A549 (cell line): ENCODE measurements at regions not wholly inside any gene's neighbourhood (a gene's known extent, or its start where the extent isn't known, plus 50 kb on each side); places are given as distances from the start of the nearest gene placed in this dataset.

Source experiments
- BCL3 ChIP-seq: fragments of >200 bp; sonication (Bioruptor Twin); formaldehyde crosslinking; IDR thresholded peaks from 3 replicates; pipeline ENCODE4 v1.6.1; 2016
- CTCF ChIP-seq: fragments of >200 bp; sonication (Bioruptor Twin); formaldehyde crosslinking; IDR thresholded peaks from 3 replicates; pipeline ENCODE4 v1.5.1; 2016
- ELK1 ChIP-seq: fragments of 150-350 bp; IDR thresholded peaks from 2 replicates; pipeline ENCODE4 v1.6.1; 2014; ENCODE audit warnings: low read depth, mild to moderate bottlenecking, low read length
- JUN ChIP-seq, 2 experiments: fragments of >200 bp; sonication (Bioruptor Twin); formaldehyde crosslinking; IDR thresholded peaks; 2 replicates in 1 of 2; 3 replicates in 1 of 2; pipeline ENCODE4 v1.6.1; 2016 to 2017
- MAX ChIP-seq: IDR thresholded peaks from 2 replicates; pipeline ENCODE4 v1.6.1; 2012
- NFE2L2 ChIP-seq: fragments of 150-350 bp; conservative IDR thresholded peaks from 2 replicates; pipeline ENCODE4 v1.6.1; 2014; ENCODE audit warnings: low read length
- POLR2A ChIP-seq: IDR thresholded peaks from 2 replicates; pipeline ENCODE4 v1.6.1; 2012; ENCODE audit warnings: mild to moderate bottlenecking, low read length
- RAD21 ChIP-seq, 2 experiments: fragments of >200 bp in 1 of 2; sonication (Bioruptor Twin) in 1 of 2; formaldehyde crosslinking in 1 of 2; IDR thresholded peaks in 1 of 2; conservative IDR thresholded peaks in 1 of 2; 2 replicates in 1 of 2; 3 replicates in 1 of 2; pipeline ENCODE4 v1.6.1; 2012 to 2018; ENCODE audit warnings: inconsistent platforms in 1 of 2
- SREBF2 ChIP-seq: fragments of 450-650 bp; IDR thresholded peaks from 2 replicates; pipeline ENCODE4 v1.6.1; 2014; ENCODE audit warnings: mild to moderate bottlenecking, moderate library complexity

- no peak for TF ChIP-seq ELK1
- no peak for TF ChIP-seq CTCF
- no peak for TF ChIP-seq JUN (IDR thresholded peaks at IDR 0.05)
- no peak for TF ChIP-seq MAX
- TF ChIP-seq SREBF2 = no peak
- no peak for TF ChIP-seq POLR2A
- no peak for TF ChIP-seq BCL3
- TF ChIP-seq RAD21 (conservative IDR thresholded peaks at IDR 0.05 in 1 of 2, IDR thresholded peaks at IDR 0.05 in 1 of 2) = no peak
- TF ChIP-seq NFE2L2 = no peak
These were observed 190.4 kb upstream of the HTR2A start for GRCh38 chr13:47087241-47087640.
